ENCODE measurements at regions not wholly inside any gene's neighbourhood (a gene's known extent, or its start where the extent isn't known, plus 50 kb on each side); places are given as distances from the start of the nearest gene placed in this dataset. TPM values are rescaled to one million over a fixed set of nuclear protein-coding genes. Genes with fewer than 3 reads are reported as not detected.
A peak's percentile ranks its signal among the peaks of the same experiment; 100 is the strongest.

- no peaks in the 10 kb centered on the region for H3K4me1 ChIP-seq
- no peak for TF ChIP-seq CTCF (IDR thresholded peaks at IDR 0.05)
- TF ChIP-seq POLR2A (IDR thresholded peaks at IDR 0.05): no peak
- ATAC-seq (no peak), DNase-seq (no peak)
- H3K9me3 ChIP-seq: no peaks in the 10 kb centered on the region
- no peak overlapping the region for H3K4me3 ChIP-seq
- 87 to 93% methylated on average over 3 of the region's 3 CpGs for WGBS, 2 donors
- intact Hi-C loops (cut with DNase I): no loop called here
- no peaks in the 10 kb centered on the region for H3K27me3 ChIP-seq
- H3K36me3 ChIP-seq (replicated peaks in 1 of 2; ENCODE audit: insufficient read depth in 1 of 2, low read depth in 2 of 2): no peaks in the 10 kb centered on the region
- no peak overlapping the region for H3K27ac ChIP-seq
Measured at GRCh38 chr5:11963227-11963626, 59.0 kb upstream of the CTNND2 start.

- H3K36me3 ChIP-seq (replicated peaks in 1 of 2; ENCODE audit: insufficient read depth in 1 of 2, low read depth in 2 of 2): no peaks in the 10 kb centered on the region
- no peaks in the 10 kb centered on the region for H3K4me1 ChIP-seq
- H3K27me3 ChIP-seq: no peaks in the 10 kb centered on the region
- ATAC-seq (no peak), DNase-seq (peak in 1 of 4 donors; percentile 5)
- H3K27ac ChIP-seq: no peak overlapping the region
- intact Hi-C loops (cut with DNase I): no loop called here
- H3K4me3 ChIP-seq: no peak overlapping the region
- WGBS, 2 donors: 10 to 19% methylated on average over 4 of the region's 4 CpGs
- TF ChIP-seq POLR2A (IDR thresholded peaks at IDR 0.05) (no peak), CTCF (IDR thresholded peaks at IDR 0.05) (no peak)
- peaks cover 0 to 3% (median 0%) of the 10 kb centered on the region in 3 donors for H3K9me3 ChIP-seq
Measured at GRCh38 chr5:11962122-11962521, 57.9 kb upstream of the CTNND2 start.

- Histone ChIP-seq H3K4me1 (no peaks in the 10 kb centered on the region), H3K4me3 (no peak overlapping the region), H3K36me3 (replicated peaks in 1 of 2; ENCODE audit: insufficient read depth in 1 of 2, low read depth in 2 of 2) (no peaks in the 10 kb centered on the region), H3K9me3 (peaks cover 0 to 4% (median 0%) of the 10 kb centered on the region in 3 donors), H3K27me3 (no peaks in the 10 kb centered on the region), H3K27ac (no peak overlapping the region)
- DNase-seq: no peak
- no peak for ATAC-seq
- 59 to 61% methylated on average over 2 of the region's 2 CpGs for WGBS, 2 donors
- intact Hi-C loops (cut with DNase I): no loop called here
- TF ChIP-seq CTCF (IDR thresholded peaks at IDR 0.05) (no peak), POLR2A (IDR thresholded peaks at IDR 0.05) (no peak)
Measured at GRCh38 chr5:11958321-11958720, 54.1 kb upstream of the CTNND2 start.

- TF ChIP-seq POLR2A (IDR thresholded peaks at IDR 0.05) (no peak), CTCF (IDR thresholded peaks at IDR 0.05) (no peak)
- no peaks in the 10 kb centered on the region for H3K4me1 ChIP-seq
- no peak overlapping the region for H3K4me3 ChIP-seq
- peaks cover 0 to 4% (median 0%) of the 10 kb centered on the region in 3 donors for H3K9me3 ChIP-seq
- H3K27ac ChIP-seq: no peak overlapping the region
- ATAC-seq: no peak
- no peaks in the 10 kb centered on the region for H3K27me3 ChIP-seq
- no peak for DNase-seq
- intact Hi-C loops (cut with DNase I): no loop called here
- H3K36me3 ChIP-seq (replicated peaks in 1 of 2; ENCODE audit: insufficient read depth in 1 of 2, low read depth in 2 of 2): no peaks in the 10 kb centered on the region
Measured at GRCh38 chr5:11955331-11955730, 51.1 kb upstream of the CTNND2 start.

Small RNA genes lying in the stretch of these regions (small RNA-seq; reads per million reads assigned to genes)
- not detected for gene RNU6-679P

All from body of pancreas (tissue), 4 donors.